NCI-H69 (cell line): ENCODE measurements at regions not wholly inside any gene's neighbourhood (a gene's known extent, or its start where the extent isn't known, plus 50 kb on each side); places are given as distances from the start of the nearest gene placed in this dataset.
A peak's percentile ranks its signal among the peaks of the same experiment; 100 is the strongest.

Experiments
- DNase-seq: peaks from one replicate; lab custom pipeline; 2025; lab: John Stamatoyannopoulos, UW

DNA sequence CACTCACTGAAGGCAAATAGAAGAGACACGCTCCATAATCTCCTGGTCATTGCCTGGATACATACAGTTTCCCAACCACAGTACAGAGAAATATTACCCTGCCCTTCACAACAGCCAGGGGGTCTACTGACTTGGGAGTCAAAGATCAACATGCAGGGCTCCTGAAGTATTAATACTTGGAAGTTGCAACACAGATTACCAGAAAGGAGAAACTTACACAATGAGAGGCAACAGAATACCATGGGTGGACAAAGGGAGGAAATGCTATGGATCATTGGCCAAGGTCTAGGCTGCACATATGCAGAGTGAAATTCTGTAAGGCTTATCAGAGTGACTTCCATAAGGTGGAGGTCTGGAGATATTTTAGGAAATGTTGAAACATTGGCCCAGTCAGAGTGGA is 267.9 kb upstream of the FAT3 start:
- DNase-seq = no peak

DNA sequence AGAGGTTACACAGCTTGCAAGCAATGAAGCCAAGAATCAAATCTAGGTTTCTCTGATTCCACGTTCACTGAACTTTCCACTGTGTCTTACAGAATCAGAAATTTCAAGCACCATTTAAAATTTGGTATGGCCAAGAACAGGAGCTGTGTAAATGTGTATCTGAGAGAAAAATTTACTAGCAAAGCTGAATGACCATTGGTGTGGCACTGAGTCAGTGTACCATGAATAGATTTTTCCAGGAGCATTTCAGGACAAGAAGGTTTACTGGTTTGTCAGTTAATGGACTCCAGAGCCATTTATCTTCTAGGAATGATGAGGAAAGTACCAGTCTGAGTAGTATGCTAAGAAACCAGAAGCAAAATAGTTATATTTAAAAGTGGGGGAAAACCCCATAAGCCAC is 269.4 kb upstream of the FAT3 start:
- no peak for DNase-seq

DNA sequence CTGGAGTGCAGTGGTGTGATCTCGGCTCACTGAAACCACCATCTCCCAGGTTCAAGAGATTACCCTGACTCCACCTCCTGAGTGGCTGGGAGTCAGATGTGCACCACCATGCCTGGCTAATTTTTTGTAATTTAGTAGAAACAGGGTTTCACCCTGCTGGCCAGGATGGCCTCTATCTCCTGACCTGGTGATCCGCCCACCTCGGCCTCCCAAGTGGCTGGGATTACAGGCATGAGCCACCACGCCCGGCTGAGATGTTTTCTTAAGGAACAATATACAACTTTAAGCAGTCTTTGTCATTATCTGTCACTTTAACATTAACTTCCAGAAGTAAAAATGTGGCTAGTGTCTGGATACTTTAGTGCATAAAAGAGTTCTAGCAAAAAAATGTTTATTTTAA is 272.6 kb upstream of the FAT3 start:
- DNase-seq = no peak

DNA sequence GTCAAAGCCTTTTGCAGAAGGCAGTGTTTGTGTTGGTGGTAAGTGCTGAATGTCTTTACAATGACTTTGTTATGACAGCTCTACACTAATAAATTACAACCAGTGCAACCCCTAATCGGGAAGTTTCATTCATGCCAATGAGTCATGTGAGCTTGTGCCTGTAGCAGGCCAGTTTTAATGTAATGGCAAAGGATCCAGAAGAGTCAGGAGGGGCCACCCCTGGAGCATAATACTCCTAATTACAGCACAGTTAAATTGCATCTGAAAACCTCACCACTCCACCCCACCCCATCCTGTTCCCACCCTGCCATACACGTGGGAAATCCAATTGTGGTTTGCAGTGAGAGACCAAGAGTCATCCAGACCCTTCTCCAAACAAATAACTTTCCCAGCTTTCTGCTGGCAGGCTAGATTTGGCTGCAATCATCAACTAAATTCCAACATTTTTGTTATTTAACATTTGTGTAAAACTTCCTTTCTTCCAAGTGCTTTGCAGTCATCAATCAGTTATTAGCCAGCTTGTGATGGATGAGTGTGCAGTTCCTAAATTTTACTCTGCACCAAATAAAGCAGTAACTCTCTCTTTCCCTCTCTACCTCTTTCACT is 277.3 kb upstream of the FAT3 start:
- peak; percentile 99 for DNase-seq

DNA sequence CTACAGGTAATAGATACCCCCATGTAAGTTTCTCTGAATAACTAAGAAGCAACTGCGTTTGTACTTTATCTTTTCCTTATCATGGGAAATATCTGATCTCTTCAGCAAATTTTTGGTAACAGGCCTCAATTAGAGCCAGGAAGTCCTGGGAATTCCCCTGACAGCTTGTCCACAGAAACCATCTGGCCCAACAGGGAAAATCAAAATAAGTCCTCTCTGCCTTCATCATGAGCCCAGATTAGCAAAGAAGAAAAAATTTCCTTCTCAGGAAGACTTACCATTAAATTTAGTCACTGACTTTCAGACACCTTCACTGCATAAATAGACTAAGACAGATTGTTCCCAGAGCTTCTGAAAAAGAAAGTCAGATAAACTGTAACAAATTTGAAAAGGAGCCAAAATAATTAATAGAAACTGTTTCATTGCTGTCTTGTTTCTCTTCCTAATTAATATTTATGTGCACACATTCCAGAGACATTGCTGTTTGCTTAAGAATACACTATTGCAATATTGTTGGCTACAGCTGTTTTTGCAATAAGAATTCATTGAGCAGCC is 278.1 kb upstream of the FAT3 start:
- peak; percentile 86 for DNase-seq

DNA sequence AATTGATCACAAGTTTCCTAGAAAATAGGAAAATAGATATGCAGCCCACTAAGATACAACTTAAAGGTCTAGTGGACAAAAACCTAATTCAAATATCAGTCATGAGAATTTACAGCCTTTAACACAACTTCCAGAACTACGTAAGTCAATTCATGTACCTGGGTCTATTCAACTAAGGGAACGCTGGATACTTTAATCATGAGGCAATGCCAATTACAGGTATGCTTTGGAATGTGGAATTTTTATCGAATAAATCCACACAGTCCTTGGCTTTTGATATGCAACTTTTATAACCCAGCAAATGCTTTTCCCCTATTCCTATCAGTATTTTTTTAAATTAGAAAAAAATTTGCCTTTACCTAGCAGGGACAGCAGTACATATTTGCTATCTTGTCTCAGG is 289.5 kb upstream of the FAT3 start:
- DNase-seq = no peak

DNA sequence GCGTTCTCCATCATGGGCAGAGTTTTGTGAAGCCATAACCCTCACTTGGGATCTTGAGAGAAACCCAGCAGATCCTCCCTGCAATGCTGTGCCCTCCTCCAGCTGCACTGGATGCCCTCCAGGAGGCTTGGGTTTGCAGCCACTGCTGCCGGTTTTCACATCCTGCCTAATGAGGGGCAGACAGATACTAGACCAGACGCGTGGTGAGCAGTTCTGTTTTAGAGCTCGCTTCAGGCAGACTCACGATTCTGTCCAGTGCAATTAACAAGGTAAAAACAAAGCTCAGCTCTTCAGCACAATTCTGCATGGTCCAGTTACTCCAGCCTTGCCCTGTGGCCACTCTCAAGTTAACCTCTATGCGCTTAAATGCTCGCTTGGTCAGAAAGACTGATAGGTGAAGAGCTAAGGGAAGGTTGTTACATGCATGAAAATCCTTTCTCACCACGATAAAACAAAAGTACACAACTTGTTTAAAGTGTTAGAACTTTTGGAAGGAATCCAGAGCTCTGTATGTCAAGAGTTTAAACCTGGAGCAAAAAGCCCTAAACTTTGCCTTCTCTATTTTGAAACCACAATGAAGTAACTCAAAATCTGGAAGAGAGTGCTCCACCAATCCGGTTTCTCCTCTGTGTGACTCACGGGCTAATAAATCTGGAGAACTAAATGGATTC is 292.3 kb upstream of the FAT3 start:
- peak; percentile 38 for DNase-seq

DNA sequence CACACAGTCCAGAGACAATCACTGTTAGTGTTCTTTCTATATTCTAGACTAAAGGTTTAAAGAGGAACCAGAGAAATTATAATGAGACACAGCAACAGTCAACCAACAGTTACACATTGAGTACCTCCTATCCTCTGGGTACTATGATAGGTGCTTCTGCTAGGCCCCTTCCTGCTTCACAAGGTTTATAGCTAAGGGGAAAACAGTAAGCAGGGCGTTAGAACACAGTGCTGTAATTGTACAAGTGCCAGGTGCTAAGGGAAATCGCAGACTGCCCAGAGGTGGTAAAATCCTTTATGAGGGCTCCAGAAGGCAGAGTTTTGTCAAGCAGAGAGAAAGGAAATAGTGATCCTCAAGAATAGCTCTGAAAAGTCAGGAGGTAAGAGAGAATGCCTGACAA is 297.2 kb upstream of the FAT3 start:
- peak; percentile 52 for DNase-seq

DNA sequence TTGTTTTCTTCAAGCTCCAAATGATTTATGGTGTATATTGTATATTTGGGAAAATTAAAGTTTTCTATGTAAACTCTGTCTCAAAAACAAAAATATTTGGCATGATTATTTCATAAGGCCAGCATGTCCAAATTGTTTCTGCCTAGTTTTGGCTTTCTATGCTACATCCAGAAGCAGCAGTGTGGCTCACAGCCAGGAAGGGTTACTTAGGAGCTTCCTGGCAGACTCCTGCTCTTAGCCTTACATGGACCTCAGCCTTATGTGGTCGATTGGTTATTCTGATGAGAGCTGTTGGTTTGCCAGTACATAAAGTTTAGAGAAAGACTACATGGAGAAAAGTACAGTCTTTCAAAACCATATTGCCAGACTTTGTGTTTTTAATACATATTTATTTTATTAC is 297.7 kb upstream of the FAT3 start:
- peak; percentile 51 for DNase-seq

DNA sequence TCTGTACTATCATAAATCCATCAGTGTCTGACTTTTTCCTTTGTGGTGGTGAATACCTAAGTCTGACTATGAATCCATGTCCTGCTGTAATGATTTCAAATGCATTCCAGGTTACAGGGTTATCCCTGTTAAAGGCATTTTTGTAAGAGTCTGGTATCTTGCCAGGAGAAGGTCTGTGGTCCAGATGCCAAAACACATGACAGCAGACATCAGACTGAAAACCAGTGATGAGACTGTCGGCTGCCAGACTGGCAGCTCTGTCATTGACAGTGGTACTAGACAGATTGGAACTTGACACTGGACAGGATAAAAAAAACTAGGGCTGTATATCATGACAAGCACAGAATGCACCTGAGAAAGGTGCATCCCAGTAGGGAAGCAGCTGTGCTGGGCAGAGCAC is 301.8 kb upstream of the FAT3 start:
- peak; percentile 19 for DNase-seq

DNA sequence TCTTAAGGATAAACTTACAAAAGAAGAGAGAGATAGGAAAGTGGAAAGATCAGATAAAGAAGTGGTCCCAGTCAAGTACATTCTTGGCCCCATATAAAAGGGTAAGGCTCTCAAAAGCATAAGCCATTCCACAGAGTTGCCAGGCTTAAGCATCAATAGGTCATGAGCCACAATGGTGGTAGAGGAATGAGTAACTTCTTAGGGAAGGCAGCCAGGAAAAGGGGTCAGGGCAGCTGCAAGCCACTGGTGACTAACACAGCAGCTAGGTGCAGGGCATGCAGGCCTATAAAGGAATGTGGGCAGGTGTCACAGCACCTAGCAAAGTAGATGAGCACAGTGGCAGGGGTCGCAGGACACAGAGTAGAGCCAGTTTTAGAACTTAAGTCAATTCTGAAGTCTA is 302.6 kb upstream of the FAT3 start:
- DNase-seq = no peak

DNA sequence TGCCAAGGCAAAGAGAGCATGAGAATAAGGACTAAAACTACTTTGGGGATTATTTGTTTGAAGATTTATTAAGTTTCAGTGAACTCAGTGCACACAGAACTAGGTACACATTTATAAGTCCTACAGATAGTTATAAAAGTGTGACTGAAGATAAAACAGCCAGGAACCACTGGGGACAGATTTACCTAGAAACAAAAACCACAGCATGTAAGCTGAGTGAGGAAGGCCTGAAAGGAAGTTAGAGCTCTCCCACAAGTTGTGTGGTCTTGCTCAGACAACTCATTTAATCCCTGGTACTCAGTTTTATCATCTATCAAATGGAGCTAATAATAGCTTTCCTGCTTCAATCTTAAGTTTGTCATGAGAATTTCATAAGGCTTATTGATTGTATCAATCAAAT is 311.2 kb upstream of the FAT3 start:
- no peak for DNase-seq

DNA sequence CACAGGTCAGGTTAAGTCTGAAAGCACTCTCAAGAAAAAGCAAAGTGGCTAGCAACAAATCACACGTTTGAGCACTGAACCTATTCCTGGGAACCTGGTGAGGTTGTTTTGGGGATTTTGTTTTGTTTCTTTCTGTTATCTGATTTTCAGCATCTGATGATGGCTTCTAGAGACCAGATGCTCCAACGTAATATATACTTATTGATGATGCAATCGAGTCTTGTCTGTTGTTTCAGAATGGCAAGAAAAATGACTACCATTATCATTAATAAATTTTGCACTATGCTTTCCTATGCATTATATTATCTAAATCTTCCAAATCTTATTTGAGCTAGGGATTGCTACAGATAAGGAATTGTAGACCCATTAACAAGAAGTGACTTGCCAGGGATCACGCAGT is 312.3 kb upstream of the FAT3 start:
- no peak for DNase-seq

DNA sequence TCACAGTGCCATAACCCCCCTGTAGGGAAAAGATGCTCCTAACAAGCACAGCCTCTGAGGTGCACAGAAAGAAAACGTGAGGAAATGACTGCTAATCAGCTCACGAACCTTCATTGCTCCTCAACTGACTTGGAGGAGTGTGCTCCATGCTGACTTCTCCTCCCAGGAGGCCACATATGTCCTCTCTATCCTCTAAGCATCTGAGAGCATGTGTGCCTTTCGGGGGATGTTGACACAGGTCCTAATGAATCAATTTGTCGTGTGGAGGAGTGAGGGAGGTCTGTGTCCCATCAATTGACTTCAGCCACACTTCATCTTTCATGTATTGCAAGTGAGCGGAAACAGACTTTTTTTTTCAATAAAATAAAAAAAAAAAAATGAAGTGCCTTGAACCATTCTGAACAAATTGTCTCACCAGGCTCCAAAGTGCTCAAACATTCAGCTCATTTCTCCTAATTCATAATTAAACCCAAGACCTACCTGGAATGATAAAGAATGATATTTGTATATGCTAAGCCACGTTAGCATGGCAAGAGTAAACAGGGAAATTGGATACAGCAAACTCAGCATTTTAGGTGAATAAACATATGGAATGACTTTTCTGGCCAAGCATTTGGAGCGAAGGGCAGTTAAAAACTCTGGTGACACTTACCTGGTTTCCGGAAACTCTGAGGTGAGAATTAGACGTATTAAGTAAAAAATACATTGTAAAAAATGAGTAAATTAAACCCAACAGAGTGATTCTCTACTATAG is 317.6 kb upstream of the FAT3 start:
- DNase-seq = peak; percentile 80

DNA sequence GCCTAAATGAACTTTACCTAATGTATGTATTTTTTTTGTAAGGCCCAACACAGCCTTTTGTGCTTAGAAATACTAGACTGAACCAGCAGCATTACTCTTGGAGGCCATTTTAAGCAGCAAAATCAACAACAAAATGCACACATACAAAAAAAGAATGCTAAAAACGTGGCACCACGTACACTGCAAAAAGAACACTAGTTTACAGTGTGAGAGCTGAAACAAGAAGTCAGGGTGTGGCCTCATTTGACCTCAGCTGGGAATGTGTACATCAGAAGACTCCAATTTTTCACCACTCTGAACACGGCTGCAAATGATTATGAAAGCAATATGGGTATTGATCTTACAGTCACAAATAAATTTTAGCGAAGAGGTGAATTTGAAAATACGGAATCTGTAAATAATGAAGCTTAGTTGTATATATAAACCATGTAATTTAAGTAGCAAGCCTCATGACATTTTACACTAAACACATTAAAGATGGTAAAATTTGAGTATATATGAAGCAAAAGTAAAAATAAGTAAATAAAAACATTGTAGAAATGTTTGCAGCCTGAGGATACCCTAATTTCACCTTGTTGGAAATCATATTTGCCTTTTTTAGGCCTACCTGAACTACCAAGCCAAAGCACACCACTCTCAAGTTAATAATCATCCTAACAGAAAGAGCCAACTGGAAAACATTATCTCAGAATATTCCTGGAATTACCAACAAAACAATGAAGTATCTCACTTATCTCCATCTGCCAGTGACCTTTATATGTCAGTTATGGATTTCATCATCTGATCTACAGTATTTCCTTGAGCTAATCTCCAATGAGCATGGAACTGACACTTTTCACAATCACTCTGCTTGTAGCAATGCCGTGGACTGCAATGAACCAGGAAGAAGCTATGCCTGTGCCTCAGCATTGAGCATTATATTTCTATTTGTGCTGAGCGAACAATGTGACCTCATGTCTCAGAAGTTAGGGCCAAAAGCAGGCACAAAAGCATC is 319.5 kb upstream of the FAT3 start:
- no peak for DNase-seq

DNA sequence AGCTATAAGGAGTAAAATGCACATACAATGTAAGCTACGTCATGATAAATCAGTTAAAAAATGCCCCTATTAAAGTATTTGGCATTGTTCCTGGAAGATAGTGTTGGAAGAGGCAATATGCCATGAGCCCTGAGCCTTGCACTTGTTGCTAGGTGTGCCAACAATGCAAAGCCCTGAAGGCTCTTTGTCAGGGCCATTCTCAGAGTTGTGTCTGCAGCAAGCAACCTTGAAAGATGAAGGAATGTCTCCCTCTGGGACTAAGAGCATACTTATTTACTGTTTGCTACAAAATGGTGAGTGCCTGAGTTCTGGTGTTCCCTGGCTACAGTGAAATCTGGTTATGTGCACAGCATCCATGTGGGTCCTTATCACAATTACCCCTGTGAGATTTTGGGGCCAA is 322.3 kb upstream of the FAT3 start:
- no peak for DNase-seq

DNA sequence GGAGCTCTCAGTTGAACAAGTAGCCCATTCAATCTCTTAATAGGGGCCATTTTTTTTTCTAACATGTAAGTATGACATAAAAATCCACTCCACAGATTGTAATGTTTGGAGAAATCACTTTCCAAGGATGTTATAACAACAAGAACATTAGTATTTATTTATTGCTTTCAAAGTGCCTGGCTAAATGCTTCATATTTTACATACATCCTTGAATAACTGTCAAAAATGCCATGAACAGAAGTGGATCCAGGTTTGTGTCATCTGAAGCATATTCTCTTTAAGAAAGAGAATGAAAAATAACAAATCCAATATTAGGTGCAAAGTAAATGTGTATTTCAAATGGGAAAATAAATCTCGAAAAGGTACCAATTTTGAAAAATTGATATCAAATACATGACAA is 344.0 kb upstream of the FAT3 start:
- no peak for DNase-seq

DNA sequence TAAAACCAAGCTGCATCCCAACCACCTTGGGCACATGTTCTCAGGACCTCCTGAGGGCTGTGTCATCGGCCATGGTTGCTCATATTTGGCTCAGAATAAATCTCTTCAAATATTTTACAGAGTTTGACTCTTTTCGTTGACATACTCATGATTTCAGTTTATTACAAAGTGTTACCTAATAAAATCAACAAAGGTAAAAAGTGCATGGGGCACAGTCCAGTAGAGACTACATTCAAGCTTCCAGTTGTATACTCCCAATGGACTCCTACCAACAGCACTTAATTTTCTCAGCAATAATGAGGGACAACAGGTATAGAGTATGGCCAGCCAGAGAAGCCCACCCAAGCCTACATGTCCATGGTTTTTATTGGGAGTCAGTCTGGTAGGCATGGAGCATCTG is 347.9 kb upstream of the FAT3 start:
- DNase-seq = no peak

DNA sequence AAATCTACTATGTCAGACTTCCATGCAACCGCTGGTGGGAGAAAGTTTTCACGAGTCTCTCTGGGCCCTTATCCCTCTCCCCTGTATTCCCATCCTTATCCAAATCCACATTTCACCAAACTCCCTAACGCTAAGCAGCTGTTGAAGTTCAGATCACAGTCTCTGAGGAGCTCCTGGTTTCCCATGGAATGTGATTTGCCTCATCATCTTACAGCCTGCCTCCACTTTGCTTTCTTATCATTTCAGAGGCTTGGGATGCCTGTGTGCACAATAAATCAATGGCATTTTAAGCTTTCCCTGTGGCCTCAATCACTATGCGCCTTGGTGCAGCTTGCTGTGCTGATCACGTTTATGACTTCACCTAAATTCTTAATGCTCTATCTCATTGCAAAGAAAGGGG is 352.4 kb upstream of the FAT3 start:
- no peak for DNase-seq

DNA sequence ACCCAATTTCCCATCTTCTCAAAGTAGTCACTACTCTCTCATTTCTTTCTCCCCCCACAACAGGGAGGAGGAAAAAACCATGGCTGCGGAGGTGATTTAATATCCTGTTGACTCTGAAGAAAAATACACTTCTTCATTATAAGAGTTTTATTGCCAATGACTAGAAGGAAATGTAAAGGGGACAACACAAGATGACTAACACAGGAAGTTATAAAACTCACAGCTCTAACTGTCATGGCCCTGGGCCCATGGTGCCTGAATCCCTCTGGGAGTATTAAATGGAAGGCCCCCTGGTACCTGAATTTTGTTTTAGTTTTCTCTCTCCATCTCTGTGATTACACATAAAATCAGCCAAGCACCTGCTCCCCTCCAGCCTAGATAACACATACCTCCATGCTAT is 352.8 kb upstream of the FAT3 start:
- DNase-seq = peak; percentile 87

DNA sequence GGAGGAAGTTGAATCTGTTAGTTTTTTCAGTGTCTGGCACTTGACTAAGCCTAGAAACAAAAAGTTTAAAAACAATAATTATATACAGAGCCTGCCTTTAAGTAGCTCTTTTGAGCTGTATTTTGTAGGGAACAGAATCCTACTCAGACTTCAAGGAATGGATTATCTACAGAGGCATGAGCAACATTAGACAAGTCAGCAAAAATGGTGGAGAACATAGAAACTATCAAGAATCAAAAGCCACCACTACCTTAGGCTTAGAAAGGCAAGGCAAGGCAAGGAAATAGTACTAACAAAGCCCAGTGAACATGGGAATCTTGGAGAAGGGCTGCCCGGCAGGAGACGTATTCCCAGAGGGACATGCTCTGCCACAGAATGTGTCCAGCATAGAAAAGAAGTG is 353.6 kb upstream of the FAT3 start:
- no peak for DNase-seq

DNA sequence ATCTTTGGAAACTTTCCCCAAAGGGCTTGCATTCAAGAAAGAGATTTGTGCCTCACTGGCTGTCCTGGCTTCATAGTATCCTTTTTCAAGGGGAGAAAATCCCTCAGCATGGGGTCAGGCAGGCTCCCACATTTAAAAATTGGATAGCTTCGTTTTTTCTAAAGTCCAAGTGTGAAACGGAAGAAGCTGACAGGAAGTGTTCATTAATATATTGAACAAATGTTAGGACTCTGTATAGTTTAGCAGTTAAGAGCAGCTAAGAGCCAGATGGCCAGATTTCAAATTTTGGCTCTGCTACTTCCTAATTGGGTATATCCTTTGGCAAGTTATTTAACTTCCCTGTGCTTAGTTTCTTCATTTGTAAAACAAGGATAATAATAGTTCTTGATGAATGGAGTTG is 354.9 kb upstream of the FAT3 start:
- DNase-seq = peak; percentile 56
